WI38 (cell line): ENCODE measurements at regions not wholly inside any gene's neighbourhood (a gene's known extent, or its start where the extent isn't known, plus 50 kb on each side); places are given as distances from the start of the nearest gene placed in this dataset.

Source experiments
- H3K4me3 ChIP-seq: 2 replicates; pipeline ENCODE4 v1.5.1; 2011; ENCODE audit warnings: low read depth, mild to moderate bottlenecking, control low read depth, low read length
- TF ChIP-seq, protein P1 (sequence below): IDR thresholded peaks from 2 replicates; pipeline ENCODE4 v1.5.1; 2012; ENCODE audit warnings: low read depth, mild to moderate bottlenecking, control low read depth, low read length

DNA sequence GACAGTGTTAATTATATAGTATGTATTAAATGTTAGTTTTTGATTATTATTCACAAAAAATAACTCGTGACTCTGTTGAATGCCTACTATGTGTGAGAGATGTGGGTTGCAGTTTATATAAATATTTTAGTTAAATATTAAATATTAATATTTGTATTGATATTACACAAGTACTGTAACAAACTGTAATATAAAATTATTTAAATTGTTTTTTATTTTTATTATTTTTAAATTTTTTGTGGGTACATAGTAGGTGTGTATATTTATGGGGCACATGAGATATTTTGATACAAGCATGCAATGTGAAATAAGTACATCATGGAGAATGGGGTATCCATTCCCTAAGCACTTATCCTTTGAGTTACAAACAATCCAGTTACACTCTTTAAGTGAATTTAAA lies 196.1 kb upstream of the ZNF717 start:
- H3K4me3 ChIP-seq: no peak overlapping the region
- TF ChIP-seq, protein P1, sequence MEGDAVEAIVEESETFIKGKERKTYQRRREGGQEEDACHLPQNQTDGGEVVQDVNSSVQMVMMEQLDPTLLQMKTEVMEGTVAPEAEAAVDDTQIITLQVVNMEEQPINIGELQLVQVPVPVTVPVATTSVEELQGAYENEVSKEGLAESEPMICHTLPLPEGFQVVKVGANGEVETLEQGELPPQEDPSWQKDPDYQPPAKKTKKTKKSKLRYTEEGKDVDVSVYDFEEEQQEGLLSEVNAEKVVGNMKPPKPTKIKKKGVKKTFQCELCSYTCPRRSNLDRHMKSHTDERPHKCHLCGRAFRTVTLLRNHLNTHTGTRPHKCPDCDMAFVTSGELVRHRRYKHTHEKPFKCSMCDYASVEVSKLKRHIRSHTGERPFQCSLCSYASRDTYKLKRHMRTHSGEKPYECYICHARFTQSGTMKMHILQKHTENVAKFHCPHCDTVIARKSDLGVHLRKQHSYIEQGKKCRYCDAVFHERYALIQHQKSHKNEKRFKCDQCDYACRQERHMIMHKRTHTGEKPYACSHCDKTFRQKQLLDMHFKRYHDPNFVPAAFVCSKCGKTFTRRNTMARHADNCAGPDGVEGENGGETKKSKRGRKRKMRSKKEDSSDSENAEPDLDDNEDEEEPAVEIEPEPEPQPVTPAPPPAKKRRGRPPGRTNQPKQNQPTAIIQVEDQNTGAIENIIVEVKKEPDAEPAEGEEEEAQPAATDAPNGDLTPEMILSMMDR: no peak

DNA sequence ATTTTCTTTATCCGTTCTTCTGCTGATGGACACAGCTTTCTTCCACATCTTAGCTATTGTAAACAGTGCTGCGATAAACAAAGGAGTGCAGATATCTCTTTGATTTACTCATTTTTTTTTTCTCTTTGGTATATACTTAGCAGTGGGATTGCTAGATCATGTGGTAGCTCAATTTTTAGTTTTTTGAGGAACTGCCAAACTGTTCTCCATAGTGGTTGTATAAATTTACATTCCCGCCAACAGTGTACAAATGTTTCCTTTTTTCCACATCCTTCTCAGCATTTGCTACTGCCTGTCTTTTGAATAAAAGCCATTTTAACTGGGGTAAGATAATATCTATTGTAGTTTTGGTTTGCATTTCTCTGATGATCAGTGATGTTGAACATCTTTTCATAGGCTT lies 196.8 kb upstream of the ZNF717 start:
- TF ChIP-seq, protein P1: no peak
- H3K4me3 ChIP-seq: no peak overlapping the region

DNA sequence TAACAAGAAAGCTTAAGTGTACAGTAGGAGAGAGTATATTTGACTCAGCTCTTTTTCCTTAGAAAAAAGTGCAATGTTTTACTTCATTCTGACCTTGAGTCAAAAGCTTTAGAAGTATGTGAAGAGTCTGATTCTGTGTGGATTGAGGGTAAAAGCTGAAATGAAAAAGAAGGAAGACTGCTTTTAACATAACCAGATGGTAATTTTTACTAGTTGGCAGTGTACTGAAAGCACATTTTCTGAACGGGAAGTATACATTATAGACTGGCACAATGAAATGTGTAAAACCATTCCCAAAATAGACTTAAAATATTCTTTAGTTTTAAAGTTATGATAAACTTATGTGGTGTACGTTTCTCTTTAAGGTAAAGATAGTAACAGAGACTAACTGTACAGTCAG lies 197.8 kb upstream of the ZNF717 start:
- TF ChIP-seq, protein P1: no peak
- H3K4me3 ChIP-seq: no peak overlapping the region

DNA sequence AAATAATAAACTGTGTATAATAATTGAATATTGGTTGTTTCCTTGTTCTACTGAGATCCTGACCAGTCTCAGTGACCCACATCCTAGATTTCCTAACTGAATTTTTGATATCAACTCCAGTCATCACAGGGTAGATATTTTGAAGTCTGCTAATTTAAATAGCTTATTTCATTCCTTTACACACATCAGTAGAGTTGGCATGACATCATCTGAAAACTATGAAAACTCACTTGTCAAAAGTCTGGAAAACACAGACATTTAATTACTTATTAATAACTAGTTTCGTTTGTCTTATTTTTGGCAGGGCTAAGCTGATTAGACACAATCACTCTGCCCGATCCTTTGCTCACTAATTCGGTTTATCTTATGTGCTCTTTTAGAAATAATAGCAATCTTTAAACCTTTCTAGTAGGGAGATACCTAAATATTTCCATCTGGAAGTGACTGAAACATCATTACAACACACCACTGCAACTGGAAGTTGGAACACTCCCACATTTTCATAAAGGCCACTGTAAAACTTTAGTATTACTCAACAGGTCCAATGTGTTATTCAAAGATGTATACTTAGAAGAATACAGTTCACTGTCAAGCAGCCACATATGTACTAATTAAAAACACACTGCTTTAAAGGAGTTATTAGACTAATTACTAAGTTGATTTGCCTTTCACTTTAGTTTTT lies 198.4 kb upstream of the ZNF717 start:
- TF ChIP-seq, protein P1: no peak
- H3K4me3 ChIP-seq: no peak overlapping the region

DNA sequence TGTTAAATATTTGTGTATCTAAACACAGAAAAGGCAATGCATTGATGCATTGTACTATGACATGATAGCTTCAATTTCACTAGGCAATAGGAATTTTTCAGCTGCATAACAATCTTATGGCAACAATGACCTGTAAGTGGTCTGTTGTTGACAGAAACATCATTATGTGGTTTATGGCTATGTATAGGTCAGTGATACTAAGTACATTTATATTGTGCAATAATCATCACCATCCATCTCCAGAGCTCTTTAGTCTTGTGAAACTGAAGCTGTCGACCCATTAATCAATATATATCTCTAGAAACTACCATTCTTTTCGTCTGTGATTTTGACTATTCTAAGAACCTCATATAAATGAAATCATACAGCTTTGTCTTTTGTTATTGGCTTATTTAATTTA lies 200.1 kb upstream of the ZNF717 start:
- TF ChIP-seq, protein P1: no peak
- no peak overlapping the region for H3K4me3 ChIP-seq

DNA sequence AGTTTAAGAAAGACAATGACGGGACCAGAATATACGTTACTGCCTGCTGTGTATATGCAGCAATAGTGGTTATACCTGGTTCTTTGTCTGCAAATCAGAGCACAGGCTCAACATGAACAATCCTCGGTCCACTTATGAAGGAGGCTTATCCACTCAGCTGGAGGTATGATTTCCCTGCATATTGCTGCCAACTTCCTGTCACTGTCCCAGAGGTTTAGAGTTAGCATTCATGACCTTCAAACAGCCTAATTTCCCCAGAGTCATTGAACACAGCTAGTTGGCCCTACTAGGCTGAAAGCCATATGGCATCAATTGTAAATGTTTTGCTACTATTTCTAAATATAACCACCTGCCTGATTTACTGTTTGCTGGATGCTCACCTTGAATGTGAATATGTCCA lies 224.9 kb upstream of the ZNF717 start:
- TF ChIP-seq, protein P1: no peak
- no peak overlapping the region for H3K4me3 ChIP-seq

DNA sequence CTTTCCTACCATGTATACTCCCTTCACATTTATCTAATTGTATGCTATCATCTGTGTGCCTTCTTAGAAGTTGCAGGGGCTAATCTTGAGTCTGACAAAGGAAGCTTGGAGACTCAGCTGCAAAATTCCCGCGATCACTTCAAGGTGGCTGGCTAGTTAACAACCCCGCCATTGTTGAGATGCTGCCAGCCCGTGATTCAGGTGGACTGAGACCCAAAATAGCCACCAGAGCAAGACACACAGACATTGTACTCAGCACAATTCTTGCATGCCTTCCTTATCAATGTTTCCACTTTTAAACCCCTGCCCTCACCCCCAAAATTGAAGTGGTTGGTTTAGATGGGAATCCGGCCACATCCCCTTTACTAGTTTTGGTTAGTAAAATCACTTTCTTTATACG lies 225.8 kb upstream of the ZNF717 start:
- no peak overlapping the region for H3K4me3 ChIP-seq
- TF ChIP-seq, protein P1: no peak
